ENCODE measurements at regions not wholly inside any gene's neighbourhood (a gene's known extent, or its start where the extent isn't known, plus 50 kb on each side); places are given as distances from the start of the nearest gene placed in this dataset.
"Not testable (repeated sequence)": the region's sequence is repeated elsewhere in the genome, so short reads cannot be mapped to it uniquely, and the experiment has no call there.

DNA sequence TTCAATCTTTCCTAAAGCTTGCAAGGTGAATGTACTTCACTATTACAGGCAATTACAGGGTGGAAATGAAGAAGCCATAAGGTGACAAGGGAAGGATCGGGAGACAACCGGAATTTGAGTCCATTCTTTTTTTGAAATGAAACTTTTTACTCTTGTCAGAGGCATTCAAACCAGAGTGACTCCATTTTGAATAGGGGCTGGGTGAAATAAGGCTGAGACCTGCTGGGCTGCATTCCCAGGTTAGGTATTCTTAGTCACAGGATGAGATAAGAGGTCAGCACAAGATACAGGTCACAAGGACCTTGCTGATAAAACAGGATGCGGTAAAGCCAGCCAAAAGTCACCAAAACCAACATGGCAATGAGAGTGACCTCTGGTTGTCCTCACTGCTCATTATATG lies 363.3 kb downstream of the TYW1 start:
- no peak for DNase-seq (ENCODE audit: low spot score)

DNA sequence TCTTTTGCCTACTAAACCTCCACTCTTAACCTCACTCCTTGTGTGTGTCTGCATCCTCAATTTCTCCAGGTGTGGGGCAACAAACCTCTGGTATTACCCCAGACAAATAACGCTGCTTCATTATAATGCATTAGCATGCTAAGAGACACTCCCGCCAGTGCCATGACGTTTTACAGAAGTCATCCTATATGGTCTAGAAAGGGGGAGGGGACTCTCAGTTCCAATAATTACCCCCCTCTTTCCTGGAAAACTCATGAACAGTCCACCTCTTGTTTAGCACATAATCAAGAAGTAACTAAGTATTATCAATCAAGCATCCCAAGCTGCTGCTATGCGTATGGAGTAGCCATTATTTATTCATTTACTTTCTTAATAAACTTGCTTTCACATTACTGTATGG lies 364.5 kb downstream of the TYW1 start:
- DNase-seq (ENCODE audit: low spot score), result no peak

DNA sequence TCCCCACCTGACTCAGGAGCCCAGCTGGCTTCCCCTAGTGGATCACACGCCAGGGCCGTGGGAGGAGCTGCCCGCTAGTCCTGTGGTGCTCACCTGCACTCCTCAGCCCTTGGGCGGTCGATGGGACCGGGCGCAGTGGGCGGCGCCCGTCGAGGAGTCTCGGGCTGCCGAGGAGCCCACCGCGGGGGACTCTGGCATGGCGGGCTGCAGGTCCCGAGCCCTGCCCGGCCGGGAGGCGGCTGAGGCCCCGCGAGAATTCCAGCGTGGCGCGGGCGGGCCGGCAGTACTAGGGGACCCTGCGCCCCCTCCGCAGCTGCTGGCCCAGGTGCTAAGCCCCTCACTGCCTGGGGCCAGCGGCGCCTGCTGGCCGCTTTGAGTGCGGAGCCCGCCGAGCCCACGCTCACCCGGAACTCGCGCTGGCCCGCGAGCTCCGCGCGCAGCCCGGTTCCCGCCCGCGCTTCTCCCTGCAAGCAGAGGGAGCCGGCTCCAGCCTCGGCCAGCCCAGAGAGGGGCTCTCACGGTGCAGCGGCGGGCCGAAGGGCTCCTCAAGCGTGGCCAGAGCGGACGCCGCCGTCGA lies 367.9 kb downstream of the TYW1 start:
- DNase-seq (ENCODE audit: low spot score), result no peak

DNA sequence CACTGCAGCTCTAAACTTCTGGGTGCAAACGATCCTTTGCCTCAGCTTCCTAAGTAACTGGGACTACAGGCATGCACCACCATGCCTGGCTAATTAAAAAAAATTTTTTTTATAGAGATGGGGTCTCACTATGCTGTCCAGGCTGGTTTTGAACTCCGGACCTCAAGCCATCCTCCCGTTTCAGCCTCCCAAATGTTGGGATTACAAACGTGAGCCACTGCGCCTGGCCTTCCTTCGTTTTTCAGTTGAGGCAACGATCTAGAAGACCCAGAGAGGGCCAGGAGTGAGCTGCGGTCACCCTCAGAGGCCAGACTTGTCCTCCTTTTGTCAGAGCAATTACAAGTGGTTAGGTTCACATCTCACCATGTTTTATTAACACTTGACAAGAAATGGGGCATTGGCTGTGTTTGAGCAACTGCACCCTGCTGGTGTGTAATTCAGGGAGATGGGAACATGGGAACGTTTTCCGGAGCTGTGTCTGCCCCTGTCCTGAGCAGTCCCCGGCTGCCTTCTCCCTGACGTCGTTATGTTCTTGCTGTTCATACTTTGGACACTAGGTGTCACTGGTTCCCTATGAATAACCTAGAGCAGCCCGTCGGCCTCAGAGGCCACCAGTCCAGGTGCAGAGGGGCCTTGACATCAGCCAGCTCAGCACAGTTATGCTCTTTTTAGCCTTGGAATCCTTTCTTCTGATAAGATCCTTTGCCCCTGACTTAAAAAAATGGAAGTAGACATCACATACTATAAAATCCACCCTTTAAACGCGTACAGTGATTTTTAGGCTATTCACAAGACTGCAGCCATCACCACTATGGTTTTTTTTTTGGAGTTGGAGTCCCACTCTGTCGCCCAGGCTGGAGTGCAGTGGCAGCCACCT lies 375.0 kb downstream of the TYW1 start:
- peak; percentile 30 for DNase-seq (ENCODE audit: low spot score)

DNA sequence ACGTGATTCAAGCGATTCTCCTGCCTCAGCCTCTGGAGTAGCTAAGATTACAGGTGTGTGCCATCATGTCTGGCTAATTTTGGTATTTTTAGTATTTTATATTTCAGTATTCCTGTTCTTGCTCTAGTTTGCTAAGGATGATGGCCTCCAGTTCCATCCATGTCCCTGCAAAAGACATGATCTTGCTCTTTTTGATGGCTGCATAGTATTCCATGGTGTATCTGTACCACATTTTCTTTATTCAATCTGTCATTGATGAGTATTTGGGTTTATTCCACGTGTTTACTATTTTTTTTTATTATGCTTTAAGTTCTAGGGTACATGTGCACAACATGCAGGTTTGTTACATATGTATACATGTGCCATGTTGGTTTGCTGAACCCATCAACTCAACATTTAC lies 376.8 kb downstream of the TYW1 start:
- not testable (repeated sequence) for DNase-seq (ENCODE audit: low spot score)

DNA sequence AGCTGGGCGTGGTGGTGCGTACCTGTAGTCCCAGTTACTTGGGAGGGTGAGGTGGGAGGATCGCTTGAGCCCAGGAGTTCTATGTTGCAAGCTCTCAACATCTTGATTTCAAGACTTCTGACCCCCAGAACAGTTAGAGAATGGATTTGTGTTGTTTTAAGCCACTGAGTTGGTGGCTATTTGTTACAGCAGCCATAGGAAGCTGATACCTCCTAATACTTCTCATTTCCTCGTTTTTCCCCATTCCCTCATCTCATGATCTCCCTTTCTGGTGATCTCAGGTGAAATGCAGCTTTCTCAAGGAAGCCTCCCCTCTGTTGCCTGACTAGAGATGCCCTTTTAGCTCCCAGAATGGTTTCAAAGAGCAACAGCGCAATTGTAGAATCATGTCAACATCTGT lies 378.8 kb downstream of the TYW1 start:
- no peak for DNase-seq (ENCODE audit: low spot score)

DNA sequence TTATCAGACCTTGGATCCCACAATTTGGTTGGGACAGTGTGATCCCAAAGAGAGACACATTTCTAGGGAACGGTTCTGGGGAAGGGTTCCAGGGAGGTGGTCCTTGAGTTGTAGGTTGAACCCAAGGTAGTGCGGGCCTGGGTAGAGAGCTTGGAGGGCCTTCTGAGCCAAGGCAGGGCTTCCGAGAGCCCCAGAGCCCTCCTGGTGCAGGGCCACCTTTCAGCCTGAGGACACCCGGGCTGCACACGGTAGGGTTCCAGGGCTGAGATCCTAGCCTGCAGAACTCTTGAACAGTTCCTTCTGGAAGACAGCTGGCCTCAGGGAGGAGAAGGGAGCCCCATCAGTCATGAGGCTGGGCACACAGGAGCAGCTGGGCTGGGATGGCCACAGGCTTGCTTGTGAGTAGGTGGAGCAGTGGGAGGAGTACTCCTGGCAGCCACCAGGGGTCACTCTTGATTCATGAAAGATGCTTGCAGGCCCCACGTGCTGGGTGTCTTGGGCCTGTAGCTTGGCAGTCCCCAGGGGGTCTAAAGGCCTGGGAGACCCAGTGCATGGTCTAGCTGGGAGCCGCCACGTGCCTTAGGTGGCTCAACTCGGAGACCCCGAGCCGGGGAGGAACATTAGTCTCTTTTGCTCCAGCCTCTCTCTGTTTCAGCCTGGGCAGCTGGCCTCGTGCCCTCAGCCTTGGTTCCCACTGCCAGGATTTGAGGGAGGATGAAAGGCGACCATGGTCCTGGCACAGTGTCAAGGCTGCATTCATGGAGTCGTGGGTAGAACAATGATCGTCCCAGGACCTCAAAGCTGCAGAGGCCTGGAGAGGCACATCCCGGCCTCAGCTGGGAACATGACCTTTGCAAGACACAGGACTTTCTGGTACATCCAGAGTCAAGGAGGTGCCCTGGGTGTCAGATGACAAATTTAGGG lies 381.6 kb downstream of the TYW1 start:
- DNase-seq (ENCODE audit: low spot score), result peak; percentile 58

DNA sequence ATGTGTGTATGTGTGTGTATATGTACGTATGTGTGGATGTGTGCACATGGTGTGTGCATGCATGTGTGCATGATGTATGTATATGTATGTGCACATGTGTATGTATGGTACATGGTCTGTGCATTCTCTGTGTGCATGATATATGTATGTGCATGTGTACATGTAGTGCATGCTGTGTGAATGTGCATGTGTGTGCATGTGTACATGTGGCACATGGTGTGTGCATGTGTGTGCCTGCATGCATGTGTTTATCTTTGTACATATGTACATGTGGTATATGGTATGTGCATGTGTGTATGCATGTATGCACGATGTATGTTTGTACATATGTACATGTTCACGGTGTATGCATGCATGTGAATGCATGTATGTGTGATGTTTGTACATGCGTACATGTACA lies 383.7 kb downstream of the TYW1 start:
- no peak for DNase-seq (ENCODE audit: low spot score)

DNA sequence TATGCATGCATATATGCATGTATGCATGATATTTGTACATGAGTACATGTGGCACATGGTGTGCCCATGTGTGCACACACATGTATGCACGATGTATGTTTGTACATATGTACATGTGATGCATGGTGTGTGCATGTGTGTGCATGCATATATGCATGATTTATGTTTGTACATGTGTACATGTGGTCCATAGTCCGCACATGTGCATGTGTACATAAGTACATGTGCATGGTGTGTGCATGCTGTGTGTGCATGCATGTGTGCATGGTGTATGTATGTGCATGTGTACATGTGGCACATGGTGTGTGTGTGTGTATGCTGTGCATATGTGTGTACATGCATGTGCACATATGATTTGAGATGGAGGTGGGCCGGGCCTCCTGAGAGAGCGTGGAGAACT lies 384.2 kb downstream of the TYW1 start:
- DNase-seq (ENCODE audit: low spot score), result no peak

DNA sequence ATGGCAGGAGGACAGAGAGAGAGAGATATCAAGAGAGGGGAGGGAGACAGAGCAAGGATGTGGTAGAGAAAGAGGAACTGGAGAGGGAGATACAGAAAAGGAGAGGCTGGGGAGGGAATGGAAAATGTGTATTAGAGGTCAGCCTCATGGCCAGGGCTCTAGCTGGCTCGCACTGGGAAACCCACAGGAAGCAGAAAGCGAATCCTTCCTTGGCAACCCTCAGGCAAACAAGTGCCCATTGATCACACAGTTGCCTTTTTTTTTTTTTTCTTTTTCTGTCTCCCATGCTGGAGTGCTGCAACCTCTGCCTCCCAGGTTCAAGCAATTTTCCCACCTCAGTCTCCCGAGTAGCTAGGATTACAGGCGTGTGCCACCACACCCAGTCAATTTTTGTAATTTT lies 391.2 kb downstream of the TYW1 start:
- no peak for DNase-seq (ENCODE audit: low spot score)

DNA sequence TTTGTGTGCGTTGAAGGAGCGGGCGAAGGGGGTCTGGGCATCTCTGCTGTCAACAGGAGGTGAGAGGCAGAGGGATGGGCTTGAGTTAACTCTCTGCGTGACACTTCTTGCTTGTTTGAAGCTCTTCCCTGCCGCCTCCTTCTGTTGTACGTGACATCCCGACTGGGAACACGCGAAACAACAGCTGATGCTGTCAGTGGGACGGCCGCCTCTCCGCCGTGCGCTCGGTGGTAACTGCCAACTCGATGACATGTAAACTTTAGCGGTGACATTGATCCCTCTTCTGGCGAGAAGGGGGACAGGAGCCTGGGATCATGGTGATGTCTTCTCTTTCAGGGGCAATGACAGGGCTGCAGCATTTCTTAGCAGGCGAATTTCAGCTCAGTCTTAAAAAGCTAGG lies 394.5 kb downstream of the TYW1 start:
- no peak for DNase-seq (ENCODE audit: low spot score)

DNA sequence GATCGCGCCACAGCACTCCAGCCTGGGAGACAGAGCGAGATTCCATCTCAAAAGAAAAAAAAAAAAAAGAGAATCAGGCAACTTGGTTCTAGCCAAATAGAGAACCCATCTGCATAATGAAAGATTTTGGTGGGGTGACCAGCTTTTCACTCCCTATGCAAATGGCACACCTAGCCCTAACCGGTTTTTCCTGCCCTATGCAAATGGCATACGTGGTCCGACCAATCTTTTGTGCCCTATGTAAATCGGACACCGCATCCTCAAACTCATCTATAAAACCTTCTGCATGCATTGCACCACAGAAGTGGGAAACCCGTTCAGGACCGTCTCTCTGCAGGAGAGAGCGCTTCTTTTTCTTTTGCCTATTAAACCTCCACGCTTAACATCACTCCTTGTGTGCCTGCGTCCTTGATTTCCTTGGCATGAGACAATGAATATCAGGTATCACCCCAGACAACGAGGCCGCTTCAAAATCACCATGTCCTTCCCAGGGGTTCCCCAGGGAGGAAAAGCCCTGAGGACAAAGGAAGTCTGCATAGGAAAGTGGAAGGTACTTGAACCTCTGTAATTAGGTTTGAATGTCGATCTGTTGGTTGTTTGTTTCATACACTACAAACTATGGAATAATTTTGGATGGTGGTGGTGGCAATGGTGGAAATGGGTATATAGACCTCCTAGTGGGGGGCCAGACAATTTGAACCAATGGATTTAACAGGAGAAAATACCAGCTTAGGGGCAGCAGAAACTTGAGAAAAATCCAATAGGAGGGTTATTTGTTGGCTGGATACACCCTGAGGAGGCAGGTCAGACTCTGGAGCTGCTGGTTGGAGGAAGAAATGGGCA lies 396.2 kb downstream of the TYW1 start:
- no peak for DNase-seq (ENCODE audit: low spot score)

DNA sequence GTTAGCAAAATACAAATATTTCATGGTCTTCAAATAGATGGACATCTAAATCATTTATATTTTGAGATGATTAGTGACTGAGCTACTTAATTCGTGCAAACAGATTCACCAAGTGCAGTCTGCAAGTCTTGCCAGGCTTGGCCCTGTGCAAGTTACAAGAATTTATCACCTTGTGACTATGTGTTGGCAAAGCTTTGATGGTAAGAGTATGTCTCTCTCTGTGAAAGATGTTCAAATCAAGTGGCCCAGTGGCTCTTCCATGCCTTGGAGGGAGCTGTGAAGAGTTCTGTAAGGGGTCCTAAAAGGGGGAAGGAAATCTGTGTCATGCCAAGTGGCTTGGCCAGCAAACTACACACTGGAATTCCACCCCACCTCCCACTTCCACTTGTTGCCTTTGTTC lies 397.3 kb downstream of the TYW1 start:
- no peak for DNase-seq (ENCODE audit: low spot score)

DNA sequence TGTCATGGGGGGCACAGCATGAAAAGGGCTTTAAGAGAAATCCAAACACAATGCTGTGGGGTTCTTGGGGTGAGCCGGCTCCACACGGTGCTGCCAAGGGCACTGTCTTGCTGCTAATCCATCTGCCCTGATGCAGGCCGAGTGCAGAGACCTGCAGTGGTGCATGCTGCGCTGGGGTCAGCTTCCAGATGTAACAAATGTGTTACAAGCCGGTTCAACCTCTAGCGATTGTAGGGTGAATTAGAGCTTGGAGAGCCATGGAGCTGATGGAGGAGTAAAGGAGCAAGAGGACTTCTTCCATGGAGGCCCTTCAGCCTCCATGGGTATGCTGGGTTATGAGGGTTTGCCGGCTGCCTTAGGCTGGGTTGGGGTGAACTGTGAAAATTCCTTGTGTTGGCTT lies 402.3 kb downstream of the TYW1 start:
- no peak for DNase-seq (ENCODE audit: low spot score)

DNA sequence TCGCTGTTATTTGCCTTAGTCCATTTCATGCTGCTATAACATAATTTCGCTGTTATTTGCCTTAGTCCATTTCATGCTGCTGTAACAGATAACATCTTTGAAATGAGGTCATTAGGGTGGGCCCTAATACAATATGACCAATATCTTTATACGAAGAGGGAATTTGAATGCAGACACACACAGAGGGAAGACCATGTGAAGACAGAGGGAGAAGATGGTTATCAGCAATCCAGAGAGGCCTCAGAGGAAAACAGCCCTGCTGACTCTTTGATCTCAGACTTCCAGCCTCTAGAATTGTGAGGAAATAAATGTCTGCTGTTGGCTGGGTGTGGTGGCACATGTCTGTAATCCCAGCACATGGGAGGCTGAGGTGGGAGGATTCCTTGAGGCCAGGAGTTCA lies 404.9 kb downstream of the TYW1 start:
- DNase-seq (ENCODE audit: low spot score), result no peak

DNA sequence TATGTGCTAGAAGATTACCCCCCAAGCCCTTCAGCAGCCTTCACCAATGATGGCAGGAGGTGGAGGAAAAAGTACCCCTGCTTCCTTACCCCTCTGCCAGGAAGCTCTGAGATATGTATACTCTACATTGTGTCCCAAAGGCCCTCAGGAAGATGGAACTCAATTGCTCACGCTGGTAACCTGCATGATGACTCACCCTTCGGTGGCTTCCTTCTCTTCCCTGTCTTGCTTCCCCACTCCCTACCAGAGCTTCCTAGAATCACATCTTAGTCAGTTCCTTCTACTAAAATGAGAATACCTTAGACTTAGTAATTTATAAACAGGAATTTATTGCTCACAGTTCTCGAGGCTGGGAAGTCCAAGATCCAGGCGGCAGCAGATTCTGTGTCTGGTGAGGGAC lies 405.6 kb downstream of the TYW1 start:
- no peak for DNase-seq (ENCODE audit: low spot score)

DNA sequence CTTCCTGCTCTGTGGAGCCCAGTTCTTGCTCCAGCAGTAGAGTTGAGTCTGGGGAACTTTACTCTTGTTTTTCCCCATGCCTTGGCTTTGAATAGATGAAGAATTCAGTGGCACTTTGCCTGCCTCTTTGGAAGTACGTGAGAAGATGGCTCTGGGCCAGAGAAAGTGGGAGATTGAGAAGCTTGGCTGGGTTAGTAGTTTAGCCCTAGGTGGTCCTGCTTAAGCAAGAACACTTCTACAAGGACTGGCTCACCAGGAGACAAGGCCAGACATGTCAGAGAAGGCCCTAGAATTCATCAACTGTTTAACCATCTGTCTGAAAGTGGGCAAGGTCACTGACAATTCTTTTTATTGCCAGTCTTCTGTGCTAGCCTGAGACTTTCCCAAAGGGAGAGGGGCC lies 410.3 kb downstream of the TYW1 start:
- no peak for DNase-seq (ENCODE audit: low spot score)

DNA sequence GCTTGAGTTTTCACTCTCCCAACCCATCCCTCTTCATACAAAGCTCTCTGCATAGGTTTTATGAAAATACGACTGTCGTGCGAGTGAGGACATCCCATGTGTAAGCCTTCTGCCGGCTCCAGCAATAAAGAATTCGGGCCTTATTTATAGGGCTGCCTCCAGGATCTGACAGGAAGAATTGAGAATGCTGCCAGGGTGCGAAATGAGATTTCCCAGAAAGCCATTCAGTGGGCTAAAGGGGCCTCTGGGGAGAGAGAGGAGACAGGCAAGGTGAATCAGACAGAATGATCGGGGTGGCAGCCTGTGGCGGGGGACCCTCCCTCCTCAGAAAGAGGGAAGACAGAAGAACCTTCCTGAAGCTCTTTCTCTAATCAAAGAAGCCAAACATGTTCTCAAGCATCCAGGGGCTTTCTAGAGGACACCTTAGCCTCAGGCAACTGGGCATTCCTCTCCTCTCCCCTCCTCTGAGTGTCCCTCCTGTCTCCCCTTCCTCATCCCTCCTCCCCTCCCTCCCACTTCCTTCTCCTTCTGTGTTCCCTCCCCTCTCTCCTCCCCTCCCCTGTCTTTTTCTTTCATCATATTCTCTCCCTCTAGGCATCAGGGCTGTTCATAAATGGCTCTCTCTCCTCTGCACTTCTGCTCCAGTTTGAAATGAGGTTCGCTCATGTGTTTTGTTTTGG lies 410.9 kb downstream of the TYW1 start:
- DNase-seq (ENCODE audit: low spot score), result no peak

DNA sequence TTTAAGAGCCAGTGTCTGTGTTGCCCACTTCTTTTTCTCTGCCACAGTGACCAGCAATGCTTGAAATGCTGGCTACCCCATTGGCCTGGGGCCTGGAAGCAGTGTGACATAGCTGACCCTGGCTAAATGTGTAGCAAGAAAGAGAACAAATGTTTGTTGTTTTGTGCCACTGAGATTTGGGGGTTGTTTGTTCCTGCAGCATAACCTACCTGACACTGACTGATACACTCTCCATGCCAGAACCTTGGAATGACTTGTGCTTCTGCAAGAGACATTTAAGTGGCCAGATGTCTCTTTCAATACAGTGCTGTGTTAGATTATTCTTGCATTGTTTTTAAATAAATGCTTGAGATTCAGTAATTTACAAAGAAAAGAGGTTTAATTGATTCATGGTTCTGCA lies 411.5 kb downstream of the TYW1 start:
- no peak for DNase-seq (ENCODE audit: low spot score)

DNA sequence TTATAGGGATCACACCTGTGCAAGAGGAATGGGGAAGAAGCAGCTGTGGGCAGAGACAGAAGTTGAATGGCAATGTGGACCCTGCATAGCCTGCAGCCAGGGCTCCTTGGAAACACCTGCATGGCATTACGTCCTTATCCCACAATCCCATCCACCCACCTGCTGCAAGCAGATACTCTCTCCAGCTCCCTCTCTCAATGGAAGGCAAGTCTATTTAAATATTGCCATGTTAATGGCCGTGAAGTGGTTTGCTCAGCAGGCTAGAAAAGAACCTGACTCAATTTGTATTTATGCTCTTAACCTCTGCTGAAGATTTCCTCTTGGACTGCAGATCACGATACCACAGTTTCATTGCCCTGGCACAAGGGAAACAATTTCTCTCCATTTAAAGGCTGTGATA lies 417.0 kb downstream of the TYW1 start:
- no peak for DNase-seq (ENCODE audit: low spot score)

DNA sequence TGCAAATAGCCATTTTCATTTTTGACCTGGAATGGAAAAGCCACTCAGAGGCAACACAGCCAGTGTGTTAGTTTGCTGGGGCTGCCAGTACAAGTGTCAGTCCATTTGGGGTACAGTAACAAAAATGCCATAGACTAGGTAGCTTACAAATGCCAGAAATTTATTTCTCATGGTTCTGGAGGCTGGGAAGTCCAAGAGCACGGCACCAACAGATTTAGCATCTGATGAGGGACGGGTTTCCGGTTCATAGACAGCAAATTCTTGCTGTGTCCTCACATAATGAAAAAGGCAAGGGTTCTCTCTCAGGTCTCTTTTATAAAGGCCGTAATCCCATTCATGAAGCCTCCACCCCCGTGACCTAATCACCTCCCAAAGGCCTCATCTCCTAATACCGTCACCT lies 418.2 kb downstream of the TYW1 start:
- no peak for DNase-seq (ENCODE audit: low spot score)
